DOHH2 (cell line): ENCODE measurements at regions not wholly inside any gene's neighbourhood (a gene's known extent, or its start where the extent isn't known, plus 50 kb on each side); places are given as distances from the start of the nearest gene placed in this dataset.

Experiments
- H3F3A ChIP-seq: fragments of 200-600 bp; sonication (generic), shearing (Covaris generic); 2 replicates; pipeline ENCODE4 v1.6.0; 2016; ENCODE audit warnings: antibody characterized with exemption, mild to moderate bottlenecking; ENCODE audit not compliant: control insufficient read depth, insufficient read depth
- H3K27ac ChIP-seq: fragments of 200-600 bp; sonication (generic); 2 replicates; pipeline ENCODE4 v1.5.1; 2014; ENCODE audit warnings: low read depth, mild to moderate bottlenecking, low read length, moderate library complexity
- H3K27me3 ChIP-seq: fragments of 200-600 bp; sonication (generic); 2 replicates; pipeline ENCODE4 v1.6.1; 2014; ENCODE audit warnings: mild to moderate bottlenecking, low read length, mixed read lengths; ENCODE audit not compliant: control insufficient read depth
- H3K36me3 ChIP-seq: fragments of 200-600 bp; sonication (generic); 2 replicates; pipeline ENCODE4 v1.6.1; 2014; ENCODE audit warnings: mild to moderate bottlenecking, low read length, moderate library complexity, mixed read lengths; ENCODE audit not compliant: control insufficient read depth
- H3K4me1 ChIP-seq: fragments of 200-600 bp; sonication (generic); 2 replicates; pipeline ENCODE4 v1.6.1; 2014; ENCODE audit warnings: mild to moderate bottlenecking, low read length, mixed read lengths; ENCODE audit not compliant: control insufficient read depth
- H3K4me2 ChIP-seq: fragments of 200-600 bp; sonication (generic); 2 replicates; pipeline ENCODE4 v1.6.0; 2014; ENCODE audit warnings: mild to moderate bottlenecking, low read length, moderate library complexity
- H3K4me3 ChIP-seq: fragments of 200-600 bp; sonication (generic); 2 replicates; pipeline ENCODE4 v1.5.1; 2014; ENCODE audit warnings: mild to moderate bottlenecking, low read length, mixed read lengths
- H3K79me2 ChIP-seq: fragments of 200-600 bp; sonication (generic); 2 replicates; pipeline ENCODE4 v1.6.1; 2014; ENCODE audit warnings: mild to moderate bottlenecking, low read length, mixed read lengths; ENCODE audit not compliant: control insufficient read depth
- H3K9me2 ChIP-seq: fragments of 200-600 bp; sonication (generic); replicated peaks from 2 replicates; pipeline ENCODE4 v1.6.1; 2014; ENCODE audit warnings: mild to moderate bottlenecking, low read length, mixed read lengths; ENCODE audit not compliant: control insufficient read depth
- H3K9me3 ChIP-seq: fragments of 200-600 bp; sonication (generic); 2 replicates; pipeline ENCODE4 v1.6.1; 2014; ENCODE audit warnings: antibody characterized with exemption, low read length, mixed read lengths; ENCODE audit not compliant: control insufficient read depth, insufficient read depth
- H4K20me1 ChIP-seq: fragments of 200-600 bp; sonication (generic); 2 replicates; pipeline ENCODE4 v1.6.0; 2014; ENCODE audit warnings: low read depth, mild to moderate bottlenecking, antibody characterized with exemption, low read length, moderate library complexity; ENCODE audit not compliant: control insufficient read depth, insufficient read depth
- EZH2phosphoT487 ChIP-seq: fragments of 200-600 bp; sonication (generic); IDR thresholded peaks from 2 replicates; pipeline ENCODE4 v1.6.1; 2017; ENCODE audit warnings: borderline replicate concordance, mild to moderate bottlenecking, antibody characterized with exemption, low read length, moderate library complexity, mixed read lengths
- TF ChIP-seq, protein P1 (sequence below): fragments of 200-600 bp; sonication (generic); IDR thresholded peaks from one replicate; pipeline ENCODE4 v1.5.1; 2014; ENCODE audit warnings: antibody characterized with exemption, mild to moderate bottlenecking, low read depth, low read length; ENCODE audit not compliant: poor library complexity, severe bottlenecking

DNA sequence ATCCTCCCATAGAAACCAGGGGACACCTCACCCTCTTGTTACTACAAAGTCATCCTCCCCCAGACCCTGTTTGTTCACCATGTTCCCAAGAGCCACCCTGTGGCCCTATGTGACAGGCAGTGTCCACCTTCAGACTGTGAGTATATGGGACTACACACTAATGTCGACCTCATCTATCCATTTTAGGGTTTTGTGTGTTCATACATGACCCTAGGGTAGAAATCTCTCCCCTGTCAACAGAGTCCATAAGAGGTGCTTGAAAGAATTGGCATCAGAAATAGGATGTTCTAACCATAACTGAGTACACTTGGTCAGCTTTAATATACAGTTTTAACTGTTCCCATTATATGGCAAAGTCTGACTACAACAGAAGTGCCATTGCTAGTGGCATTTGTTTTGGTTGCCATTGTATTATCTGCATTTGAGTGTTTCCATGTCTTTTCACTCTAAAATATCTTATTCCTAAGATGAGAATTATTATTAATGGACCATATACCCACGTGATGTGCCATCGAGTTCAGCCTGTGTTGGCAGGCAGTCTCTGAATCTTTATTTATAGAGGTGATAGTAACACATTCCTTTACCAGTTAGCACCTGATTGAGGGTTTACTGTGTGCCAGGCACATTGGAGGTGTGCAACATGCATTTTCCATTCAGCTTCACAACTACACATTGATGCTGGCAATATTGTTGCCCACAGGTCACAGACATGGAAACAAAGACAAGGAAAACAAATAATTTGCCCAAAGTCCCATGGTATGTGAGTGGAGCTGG, 590.6 kb upstream of the IGFBP3 start:
- Histone ChIP-seq H3K27me3 (no peaks in the 10 kb centered on the region), H3F3A (no peaks in the 10 kb centered on the region), H3K9me3 (no peaks in the 10 kb centered on the region), H3K36me3 (no peaks in the 10 kb centered on the region), H3K79me2 (no peaks in the 10 kb centered on the region), H3K9me2 (no peaks in the 10 kb centered on the region), H4K20me1 (no peaks in the 10 kb centered on the region), H3K27ac (no peak overlapping the region), H3K4me2 (no peak overlapping the region), H3K4me3 (no peak overlapping the region), H3K4me1 (no peaks in the 10 kb centered on the region)
- TF ChIP-seq EZH2phosphoT487, result no peak

DNA sequence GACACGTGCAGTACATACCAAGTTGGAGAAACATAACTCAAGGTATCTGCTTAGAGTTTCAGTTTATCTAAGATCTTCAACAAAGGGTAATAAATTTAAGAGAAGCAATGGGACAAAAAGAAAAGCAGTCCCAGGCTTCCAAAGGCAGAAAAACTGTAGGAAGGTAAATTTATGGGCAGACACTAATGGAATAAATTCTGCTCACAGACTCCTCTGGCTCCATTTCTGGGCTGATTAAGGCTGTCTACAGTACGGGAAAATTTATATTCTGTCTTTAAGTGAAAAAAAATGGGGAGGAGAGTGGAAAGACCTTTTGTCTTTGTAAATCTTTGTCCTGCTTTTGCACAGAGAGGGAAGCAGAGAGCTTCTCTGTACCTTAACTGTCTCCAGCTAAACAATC, 587.5 kb upstream of the IGFBP3 start:
- Histone ChIP-seq H3K4me1 (no peaks in the 10 kb centered on the region), H3K4me3 (no peak overlapping the region), H3K4me2 (no peak overlapping the region), H3K9me2 (no peaks in the 10 kb centered on the region), H4K20me1 (no peaks in the 10 kb centered on the region), H3K36me3 (no peaks in the 10 kb centered on the region), H3K9me3 (0 out of 2 replicates have a peak, but pooled peaks cover 4% of the 10 kb centered on the region), H3K27me3 (no peaks in the 10 kb centered on the region), H3K27ac (no peak overlapping the region), H3F3A (no peaks in the 10 kb centered on the region), H3K79me2 (no peaks in the 10 kb centered on the region)
- no peak for TF ChIP-seq EZH2phosphoT487
- TF ChIP-seq, protein P1, sequence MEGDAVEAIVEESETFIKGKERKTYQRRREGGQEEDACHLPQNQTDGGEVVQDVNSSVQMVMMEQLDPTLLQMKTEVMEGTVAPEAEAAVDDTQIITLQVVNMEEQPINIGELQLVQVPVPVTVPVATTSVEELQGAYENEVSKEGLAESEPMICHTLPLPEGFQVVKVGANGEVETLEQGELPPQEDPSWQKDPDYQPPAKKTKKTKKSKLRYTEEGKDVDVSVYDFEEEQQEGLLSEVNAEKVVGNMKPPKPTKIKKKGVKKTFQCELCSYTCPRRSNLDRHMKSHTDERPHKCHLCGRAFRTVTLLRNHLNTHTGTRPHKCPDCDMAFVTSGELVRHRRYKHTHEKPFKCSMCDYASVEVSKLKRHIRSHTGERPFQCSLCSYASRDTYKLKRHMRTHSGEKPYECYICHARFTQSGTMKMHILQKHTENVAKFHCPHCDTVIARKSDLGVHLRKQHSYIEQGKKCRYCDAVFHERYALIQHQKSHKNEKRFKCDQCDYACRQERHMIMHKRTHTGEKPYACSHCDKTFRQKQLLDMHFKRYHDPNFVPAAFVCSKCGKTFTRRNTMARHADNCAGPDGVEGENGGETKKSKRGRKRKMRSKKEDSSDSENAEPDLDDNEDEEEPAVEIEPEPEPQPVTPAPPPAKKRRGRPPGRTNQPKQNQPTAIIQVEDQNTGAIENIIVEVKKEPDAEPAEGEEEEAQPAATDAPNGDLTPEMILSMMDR, result no peak

DNA sequence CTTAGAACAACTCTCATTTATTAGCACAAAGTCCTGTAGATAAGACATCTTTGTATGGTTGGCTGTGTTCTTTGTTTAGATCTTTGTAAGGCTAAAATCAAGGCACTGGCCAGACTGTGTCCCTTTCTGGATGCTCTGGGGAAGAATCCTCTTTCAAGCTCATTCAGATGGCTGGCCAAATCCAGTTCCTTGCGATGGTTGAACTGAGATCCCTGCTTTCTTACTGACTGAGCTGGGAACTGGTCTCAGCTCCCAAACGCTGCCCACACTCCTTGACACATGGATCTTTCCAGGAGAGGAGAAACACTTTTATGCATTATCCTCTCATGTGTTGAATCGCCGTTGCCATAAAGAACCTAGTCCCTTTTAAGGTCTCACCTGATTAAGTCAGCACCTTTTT, 586.5 kb upstream of the IGFBP3 start:
- TF ChIP-seq EZH2phosphoT487, result no peak
- TF ChIP-seq, protein P1, result no peak
- H3K4me3 ChIP-seq, result no peak overlapping the region
- H3K27me3 ChIP-seq, result no peaks in the 10 kb centered on the region
- no peaks in the 10 kb centered on the region for H3K9me2 ChIP-seq
- H3K27ac ChIP-seq, result no peak overlapping the region
- H3F3A ChIP-seq, result no peaks in the 10 kb centered on the region
- no peak overlapping the region for H3K4me2 ChIP-seq
- no peaks in the 10 kb centered on the region for H3K79me2 ChIP-seq
- no peaks in the 10 kb centered on the region for H3K4me1 ChIP-seq
- H3K36me3 ChIP-seq, result no peaks in the 10 kb centered on the region
- no peaks in the 10 kb centered on the region for H4K20me1 ChIP-seq
- 0 out of 2 replicates have a peak, but pooled peaks cover 4% of the 10 kb centered on the region for H3K9me3 ChIP-seq

DNA sequence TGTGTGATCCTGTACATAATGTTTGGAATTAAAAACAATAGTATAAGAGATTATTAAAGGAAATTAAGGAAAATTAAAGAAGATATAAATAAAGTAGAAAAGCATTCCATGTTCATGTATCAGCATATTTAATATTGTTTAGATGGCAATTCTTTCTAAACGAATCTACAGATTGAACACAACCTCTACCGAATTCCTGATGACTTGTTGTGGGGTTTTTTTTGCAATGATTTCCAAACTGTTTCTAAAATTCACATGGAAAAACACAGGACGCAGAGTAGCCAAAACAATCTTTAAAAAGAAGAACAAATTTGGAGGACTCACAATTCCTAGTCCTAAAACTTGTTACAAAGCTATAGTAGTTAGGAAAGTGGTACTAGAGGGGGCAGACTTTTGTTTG, 573.4 kb upstream of the IGFBP3 start:
- H3F3A ChIP-seq, result no peaks in the 10 kb centered on the region
- H3K4me1 ChIP-seq, result no peaks in the 10 kb centered on the region
- H3K9me3 ChIP-seq, result no peaks in the 10 kb centered on the region
- H3K4me2 ChIP-seq, result no peak overlapping the region
- H3K27me3 ChIP-seq, result no peaks in the 10 kb centered on the region
- TF ChIP-seq, protein P1, result no peak
- no peak for TF ChIP-seq EZH2phosphoT487
- no peaks in the 10 kb centered on the region for H3K9me2 ChIP-seq
- H3K79me2 ChIP-seq, result no peaks in the 10 kb centered on the region
- H3K4me3 ChIP-seq, result no peak overlapping the region
- H3K36me3 ChIP-seq, result no peaks in the 10 kb centered on the region
- H4K20me1 ChIP-seq, result no peaks in the 10 kb centered on the region
- no peak overlapping the region for H3K27ac ChIP-seq
